ENCODE measurements at regions not wholly inside any gene's neighbourhood (a gene's known extent, or its start where the extent isn't known, plus 50 kb on each side); places are given as distances from the start of the nearest gene placed in this dataset.

DNA sequence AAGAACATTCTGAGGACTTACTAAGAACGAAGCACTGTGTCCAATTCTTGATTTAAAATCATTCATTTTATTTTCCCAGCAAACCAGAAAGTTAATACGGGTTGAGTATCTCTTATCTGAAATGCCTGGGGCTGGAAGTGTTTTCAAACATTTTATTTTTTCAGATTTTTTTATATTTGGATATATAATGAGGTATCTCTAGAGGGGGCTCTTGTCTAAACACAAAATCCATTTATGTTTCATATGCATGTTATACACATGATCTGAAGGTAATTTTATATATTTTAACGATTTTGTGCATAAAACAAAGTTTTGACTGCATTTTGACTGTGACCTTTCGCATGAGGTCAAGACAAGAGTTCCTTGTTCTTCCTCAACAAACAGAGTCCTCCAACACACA lies 320.9 kb downstream of the ASMT start:
- no peak for TF ChIP-seq CTCF (IDR thresholded peaks at IDR 0.05)
- no peak for TF ChIP-seq POLR2AphosphoS5 (IDR thresholded peaks at IDR 0.05)
- TF ChIP-seq POLR2A (IDR thresholded peaks at IDR 0.05): no peak
